ENCODE measurements at regions not wholly inside any gene's neighbourhood (a gene's known extent, or its start where the extent isn't known, plus 50 kb on each side); places are given as distances from the start of the nearest gene placed in this dataset.
"Not testable (repeated sequence)": the region's sequence is repeated elsewhere in the genome, so short reads cannot be mapped to it uniquely, and the experiment has no call there.

GRCh38 chr15:57767481-57767880 lies 61.0 kb downstream of the POLR2M start:
- no peak for DNase-seq (ENCODE audit: low spot score)

DNA sequence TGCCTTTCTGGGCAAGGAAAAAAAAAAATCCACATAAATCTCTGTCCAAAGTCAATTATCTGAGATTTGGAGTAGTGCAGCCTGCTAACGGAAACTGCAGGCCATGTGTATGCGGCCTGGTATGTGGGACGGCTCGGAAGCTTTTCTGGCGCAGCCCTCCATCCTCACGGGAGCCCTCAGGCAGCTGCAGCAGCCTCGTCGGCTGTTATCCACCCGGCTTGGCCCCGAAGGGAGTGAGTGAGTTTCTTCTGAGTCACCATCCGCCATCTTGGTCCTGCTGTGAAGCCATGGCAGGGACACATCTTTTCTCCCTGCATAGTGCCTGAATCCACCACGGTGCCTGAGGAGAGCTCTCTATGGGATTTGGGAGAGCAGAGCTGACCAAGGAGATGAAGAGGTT lies 62.8 kb downstream of the POLR2M start:
- no peak for DNase-seq (ENCODE audit: low spot score)

GRCh38 chr15:57770495-57770894 lies 64.0 kb downstream of the POLR2M start:
- DNase-seq (ENCODE audit: low spot score), result no peak

- DNase-seq (ENCODE audit: low spot score), result no peak
Observed at GRCh38 chr15:57772223-57772957, 65.9 kb downstream of the POLR2M start.

DNA sequence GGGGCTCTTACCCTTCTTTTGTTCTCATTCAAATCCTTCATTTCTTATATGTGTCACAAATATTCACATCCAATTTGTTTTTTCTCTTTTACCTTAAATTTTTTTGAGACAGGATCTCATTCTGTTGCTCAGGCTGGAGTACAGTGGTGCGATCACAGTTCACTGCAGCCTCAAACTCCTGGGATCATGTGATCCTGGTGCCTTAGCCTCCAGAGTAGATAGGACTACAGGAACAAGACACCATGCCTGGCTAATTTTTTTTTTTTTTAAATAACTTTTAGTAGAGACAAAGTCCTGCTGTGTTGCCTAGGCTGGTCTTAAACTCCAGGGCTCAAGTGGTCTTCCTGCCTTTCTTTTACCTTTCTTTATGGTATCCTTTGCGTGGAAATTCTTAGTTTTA lies 66.5 kb downstream of the POLR2M start:
- DNase-seq (ENCODE audit: low spot score), result no peak

DNA sequence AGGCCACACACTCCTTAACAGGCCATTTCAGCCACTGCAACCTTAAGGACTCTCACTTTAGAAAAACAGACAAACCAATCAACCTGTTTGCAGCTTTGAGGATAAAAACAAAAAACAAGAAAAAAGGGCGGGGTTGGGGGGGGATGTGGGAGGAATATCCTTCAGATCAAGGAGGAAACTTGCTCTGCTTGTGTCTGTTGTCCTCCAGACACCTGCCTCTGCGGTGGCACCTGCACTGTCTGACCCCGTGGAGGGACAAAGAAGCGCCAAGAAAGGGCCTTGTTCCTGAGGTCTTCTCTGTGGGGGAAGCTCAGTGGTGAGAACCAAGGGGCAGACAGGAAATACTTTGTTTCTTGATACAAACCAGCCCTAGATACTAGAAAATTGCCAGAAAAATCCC lies 70.5 kb downstream of the POLR2M start:
- no peak for DNase-seq (ENCODE audit: low spot score)

GRCh38 chr15:57780471-57780870 lies 74.0 kb downstream of the POLR2M start:
- no peak for DNase-seq (ENCODE audit: low spot score)

DNA sequence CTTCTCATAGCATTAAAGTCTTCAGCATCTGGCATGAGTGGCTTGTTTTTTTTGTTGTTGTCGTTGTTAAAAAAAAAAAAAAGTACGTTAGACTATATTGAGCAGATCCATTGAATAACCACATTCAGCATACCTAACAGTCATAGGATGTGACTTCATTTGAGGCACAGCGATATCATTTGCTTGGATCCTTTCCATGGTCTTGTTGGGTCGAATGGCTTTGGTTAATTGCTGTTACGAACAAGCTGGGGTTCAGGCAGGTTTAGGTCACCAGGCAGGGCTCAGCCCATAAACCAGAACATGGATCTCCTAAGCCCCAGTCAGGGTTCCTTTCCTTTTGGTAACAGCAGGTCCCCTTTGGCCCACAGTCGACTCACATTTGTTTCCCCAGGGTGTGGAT lies 76.2 kb downstream of the POLR2M start:
- no peak for DNase-seq (ENCODE audit: low spot score)

DNA sequence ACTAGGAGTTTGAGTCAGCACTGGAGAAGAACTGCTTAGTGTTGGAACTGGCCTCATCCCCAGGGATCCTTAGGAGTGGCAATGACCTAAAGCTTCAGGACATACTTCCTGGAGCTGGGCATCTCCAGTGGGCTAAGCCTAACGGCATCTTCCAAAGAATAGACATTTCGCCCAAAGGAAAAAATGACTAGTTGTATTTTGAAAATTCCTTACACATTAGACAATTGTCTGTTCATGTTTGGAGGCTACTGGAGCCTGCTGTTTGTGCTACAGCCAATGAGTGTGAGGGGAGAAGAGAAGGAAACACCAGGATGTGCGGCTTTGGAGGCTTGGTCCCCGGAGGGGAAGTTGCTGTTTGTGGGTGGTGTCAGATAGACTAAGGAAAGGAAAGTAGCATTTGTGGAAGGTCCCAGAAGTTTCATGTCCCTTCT lies 77.6 kb downstream of the POLR2M start:
- DNase-seq (ENCODE audit: low spot score), result no peak

GRCh38 chr15:57785039-57785438 lies 78.5 kb downstream of the POLR2M start:
- no peak for DNase-seq (ENCODE audit: low spot score)

- DNase-seq (ENCODE audit: low spot score), result no peak
Observed at GRCh38 chr15:57785959-57786358, 79.4 kb downstream of the POLR2M start.

DNA sequence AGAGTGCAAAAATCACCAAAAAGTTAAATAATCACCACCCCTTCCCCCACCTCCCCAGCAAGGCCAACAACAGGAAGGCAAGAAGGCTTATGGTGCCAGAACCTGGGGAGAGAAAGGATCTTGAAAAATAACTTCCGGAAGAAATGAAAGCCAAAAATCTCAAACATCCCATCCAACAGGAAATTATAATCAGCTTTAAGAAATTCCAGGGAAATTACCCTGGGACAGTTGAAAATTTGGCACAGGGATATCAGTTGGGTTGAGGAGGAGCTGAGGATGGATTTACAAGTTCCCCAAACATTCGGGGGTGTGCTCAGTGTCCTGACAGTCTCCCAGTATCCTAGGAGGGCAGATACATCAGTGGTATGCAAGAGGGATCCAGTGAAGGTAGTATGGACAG lies 82.7 kb downstream of the POLR2M start:
- no peak for DNase-seq (ENCODE audit: low spot score)

GRCh38 chr15:57792724-57793449 lies 86.4 kb downstream of the POLR2M start:
- no peak for DNase-seq (ENCODE audit: low spot score)

DNA sequence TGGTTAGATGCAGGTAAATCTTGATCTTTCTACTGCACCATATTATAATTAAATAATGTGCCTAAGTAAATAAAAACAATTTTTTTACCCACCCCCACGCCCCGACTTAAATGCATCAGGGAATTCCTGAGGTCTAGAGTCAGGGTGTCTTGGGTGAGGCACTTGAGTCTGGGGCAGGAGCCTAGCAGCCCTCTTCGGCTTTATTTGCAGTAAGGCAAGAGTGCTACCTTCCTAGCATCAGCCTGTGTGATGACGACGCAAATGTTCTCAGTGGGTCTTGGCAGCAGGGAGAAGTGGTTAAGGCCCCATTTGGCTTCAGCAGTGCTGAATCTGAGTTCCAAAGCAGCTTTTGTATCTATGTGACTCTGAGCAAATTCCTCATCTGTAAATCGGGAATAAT lies 88.7 kb downstream of the POLR2M start:
- no peak for DNase-seq (ENCODE audit: low spot score)

DNA sequence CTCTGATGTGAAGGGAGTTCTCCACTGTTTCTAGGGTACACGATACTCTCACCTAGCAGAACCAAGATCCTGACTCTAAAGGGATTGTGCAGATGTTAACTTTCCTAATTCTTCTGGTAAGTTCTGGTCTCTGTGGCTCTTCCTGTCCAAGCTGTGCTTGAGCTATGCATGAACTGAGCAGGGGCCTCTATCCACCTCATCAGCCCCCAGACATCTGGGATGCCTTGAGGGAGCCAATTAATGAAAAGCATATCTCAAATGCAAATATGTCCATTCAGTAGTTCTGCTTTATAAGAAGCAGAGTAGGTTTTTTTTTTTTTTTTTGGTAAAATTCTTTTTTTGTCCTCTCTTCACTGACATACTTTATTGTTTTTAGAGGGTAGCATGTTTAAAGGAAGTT lies 89.6 kb downstream of the POLR2M start:
- DNase-seq (ENCODE audit: low spot score), result no peak

DNA sequence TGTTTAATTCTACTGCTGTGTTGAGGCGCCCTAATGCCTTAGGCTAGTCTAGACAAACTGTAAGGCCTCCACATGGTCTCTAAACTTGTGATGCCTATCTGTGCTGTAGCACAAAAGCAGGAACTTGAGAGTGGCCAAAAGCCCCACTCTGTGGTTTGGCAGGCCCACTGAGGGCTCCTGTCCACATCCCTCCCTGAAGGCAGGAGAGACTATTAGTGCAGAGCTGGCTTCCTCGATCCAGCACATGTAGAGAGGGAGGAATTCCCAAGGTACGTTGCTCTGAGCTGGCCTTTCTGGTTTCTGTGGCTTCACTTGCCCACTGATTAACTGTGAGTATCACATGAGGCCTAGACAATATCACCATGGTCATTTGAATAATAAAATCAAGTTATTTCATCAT lies 90.6 kb downstream of the POLR2M start:
- DNase-seq (ENCODE audit: low spot score), result no peak

GRCh38 chr15:57797568-57798267 lies 91.2 kb downstream of the POLR2M start:
- DNase-seq (ENCODE audit: low spot score), result no peak

GRCh38 chr15:57806003-57806402 lies 99.5 kb downstream of the POLR2M start:
- no peak for DNase-seq (ENCODE audit: low spot score)

DNA sequence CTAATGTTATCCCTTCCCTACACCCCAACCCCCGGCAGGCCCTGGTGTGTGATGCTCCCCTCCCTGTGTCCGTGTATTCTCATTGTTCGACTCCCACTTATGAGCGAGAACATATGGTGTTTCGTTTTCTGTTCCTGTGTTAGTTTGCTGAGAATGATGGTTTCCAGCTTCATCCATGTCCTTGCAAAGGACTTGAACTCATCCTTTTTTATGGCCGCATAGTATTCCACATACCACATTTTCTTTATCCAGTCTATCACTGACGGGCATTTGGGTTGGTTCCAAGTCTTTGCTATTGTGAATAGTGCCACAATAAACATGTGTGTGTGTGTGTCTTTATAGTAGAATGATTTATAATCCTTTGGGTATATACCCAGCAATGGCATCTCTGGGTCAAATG lies 102.8 kb downstream of the POLR2M start:
- not testable (repeated sequence) for DNase-seq (ENCODE audit: low spot score)

- no peak for DNase-seq (ENCODE audit: low spot score)
Observed at GRCh38 chr15:57816599-57816998, 110.1 kb downstream of the POLR2M start.

DNA sequence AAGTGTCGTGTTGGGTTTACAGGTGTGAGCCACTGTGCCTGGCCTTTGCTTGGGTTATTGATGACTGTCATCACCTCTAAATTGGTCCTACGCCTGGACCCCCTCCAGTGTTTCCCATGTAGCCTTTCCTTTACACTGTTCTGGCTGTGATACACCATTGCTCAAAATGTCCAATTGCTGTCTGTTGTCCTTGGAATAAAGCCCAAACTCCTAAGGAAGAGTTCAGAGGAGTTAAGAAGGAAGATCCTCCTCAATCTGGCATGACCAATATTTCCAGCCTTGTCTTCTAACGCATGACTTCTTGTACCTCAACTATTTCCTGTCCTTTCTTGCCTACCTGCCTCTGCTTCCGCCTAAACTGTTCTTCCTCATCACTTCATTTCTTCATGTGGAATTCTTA lies 113.1 kb downstream of the POLR2M start:
- no peak for DNase-seq (ENCODE audit: low spot score)

DNA sequence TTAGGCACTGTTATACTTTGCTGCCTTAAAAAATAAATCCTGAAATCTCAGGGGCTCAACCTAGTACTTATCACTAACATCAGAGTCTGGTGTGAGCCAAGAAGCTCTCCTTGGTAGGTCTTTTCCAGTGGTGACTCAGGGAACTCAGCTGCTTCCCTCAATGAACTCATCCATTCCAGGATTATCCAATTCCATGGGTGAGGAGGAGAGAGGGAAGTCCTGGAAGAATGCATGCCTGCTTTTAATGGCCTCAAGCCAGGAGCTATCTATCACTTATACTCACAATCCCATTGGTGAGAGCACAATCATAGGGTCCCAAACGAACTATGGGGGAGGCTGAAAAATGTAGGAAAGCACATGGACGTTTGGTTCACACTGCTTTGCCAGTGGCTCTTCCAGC lies 113.6 kb downstream of the POLR2M start:
- no peak for DNase-seq (ENCODE audit: low spot score)

GRCh38 chr15:57821826-57822225 lies 115.3 kb downstream of the POLR2M start:
- DNase-seq (ENCODE audit: low spot score), result no peak

Measured in mucosa of gallbladder (tissue), 1 donor.